Trophoblast cell (in vitro differentiated cells and primary cell): ENCODE measurements at regions not wholly inside any gene's neighbourhood (a gene's known extent, or its start where the extent isn't known, plus 50 kb on each side); places are given as distances from the start of the nearest gene placed in this dataset.

Experiments
- DNase-seq, 2 donors: peaks; one replicate each; pipeline ENCODE4 v3.0.0-alpha.2; 2016
- H2AFZ ChIP-seq: 2 replicates; pipeline ENCODE4 v1.6.1; 2013; ENCODE audit warnings: low read length, moderate library complexity, mild to moderate bottlenecking; ENCODE audit not compliant: insufficient read depth, poor library complexity
- H2AK5ac ChIP-seq: 2 replicates; pipeline ENCODE4 v1.6.1; 2013; ENCODE audit warnings: mild to moderate bottlenecking, low read length
- H2BK120ac ChIP-seq: 2 replicates; pipeline ENCODE4 v1.6.1; 2013; ENCODE audit warnings: low read length, mild to moderate bottlenecking, moderate library complexity; ENCODE audit not compliant: insufficient read depth, poor library complexity
- H2BK12ac ChIP-seq: 2 replicates; pipeline ENCODE4 v1.6.1; 2013; ENCODE audit warnings: mild to moderate bottlenecking, low read length, moderate library complexity
- H2BK5ac ChIP-seq: 2 replicates; pipeline ENCODE4 v1.6.1; 2013; ENCODE audit warnings: low read length, low read depth, moderate library complexity, mild to moderate bottlenecking; ENCODE audit not compliant: poor library complexity
- H3K14ac ChIP-seq: 2 replicates; pipeline ENCODE4 v1.6.1; 2013; ENCODE audit warnings: mild to moderate bottlenecking, low read length
- H3K18ac ChIP-seq: 2 replicates; pipeline ENCODE4 v1.6.1; 2013; ENCODE audit warnings: mild to moderate bottlenecking, low read length
- H3K23ac ChIP-seq: 2 replicates; pipeline ENCODE4 v1.6.1; 2013; ENCODE audit warnings: low read length
- H3K27ac ChIP-seq: 2 replicates; pipeline ENCODE4 v1.5.1; 2013; ENCODE audit warnings: low read depth, mild to moderate bottlenecking, inconsistent platforms, low read length, moderate library complexity
- H3K27me3 ChIP-seq: 2 replicates; pipeline ENCODE4 v1.6.1; 2013; ENCODE audit warnings: inconsistent platforms, mild to moderate bottlenecking, low read length, moderate library complexity; ENCODE audit not compliant: insufficient read depth
- H3K36me3 ChIP-seq, 2 experiments: 1 replicate in 1 of 2; 2 replicates in 1 of 2; pipeline ENCODE4 v1.6.1; 2013; ENCODE audit warnings: low read length in 2 of 2, mild to moderate bottlenecking in 2 of 2, moderate library complexity in 1 of 2; ENCODE audit not compliant: insufficient read depth in 2 of 2, control insufficient read depth in 1 of 2
- H3K4ac ChIP-seq: 2 replicates; pipeline ENCODE4 v1.6.1; 2013; ENCODE audit warnings: low read depth, mild to moderate bottlenecking, low read length, moderate library complexity
- H3K4me1 ChIP-seq, 2 experiments: 1 replicate in 1 of 2; 2 replicates in 1 of 2; pipeline ENCODE4 v1.6.1; 2013; ENCODE audit warnings: low read length in 2 of 2, mild to moderate bottlenecking in 2 of 2, moderate library complexity in 1 of 2; ENCODE audit not compliant: insufficient read depth in 2 of 2, control insufficient read depth in 1 of 2
- H3K4me2 ChIP-seq: 2 replicates; pipeline ENCODE4 v1.6.1; 2013; ENCODE audit warnings: inconsistent platforms, mild to moderate bottlenecking, low read length, moderate library complexity
- H3K4me3 ChIP-seq: 2 replicates; pipeline ENCODE4 v1.5.1; 2013; ENCODE audit warnings: mild to moderate bottlenecking, low read depth, low read length, inconsistent platforms
- H3K79me1 ChIP-seq: one replicate; pipeline ENCODE4 v1.6.1; 2013; ENCODE audit warnings: low read length
- H3K79me2 ChIP-seq: 2 replicates; pipeline ENCODE4 v1.6.1; 2013; ENCODE audit warnings: low read length, mild to moderate bottlenecking; ENCODE audit not compliant: control insufficient read depth, insufficient read depth, poor library complexity
- H3K9ac ChIP-seq: 2 replicates; pipeline ENCODE4 v1.6.1; 2013; ENCODE audit warnings: mild to moderate bottlenecking, low read length
- H3K9me3 ChIP-seq: 2 replicates; pipeline ENCODE4 v1.6.1; 2013; ENCODE audit warnings: low read depth, mild to moderate bottlenecking, control low read depth, inconsistent platforms, low read length; ENCODE audit not compliant: insufficient read depth
- H4K12ac ChIP-seq: 2 replicates; pipeline ENCODE4 v1.6.1; 2013; ENCODE audit warnings: low read depth, mild to moderate bottlenecking, low read length, moderate library complexity
- H4K8ac ChIP-seq: 2 replicates; pipeline ENCODE4 v1.6.1; 2013; ENCODE audit warnings: low read depth, mild to moderate bottlenecking, low read length, moderate library complexity
- H4K91ac ChIP-seq: one replicate; pipeline ENCODE4 v1.6.1; 2013; ENCODE audit warnings: low read depth, mild to moderate bottlenecking, low read length, moderate library complexity
- WGBS: extraction: QIAGEN DNeasy Blood & Tissue Kit; methylation state at CpG from one replicate; pipeline ENCODE4 v1.1.7; 2013; ENCODE audit warnings: missing lambda C conversion rate; ENCODE audit not compliant: insufficient read length, insufficient coverage; ENCODE audit errors: extremely low coverage; 5-methylcytosine and 5-hydroxymethylcytosine counted together

DNA sequence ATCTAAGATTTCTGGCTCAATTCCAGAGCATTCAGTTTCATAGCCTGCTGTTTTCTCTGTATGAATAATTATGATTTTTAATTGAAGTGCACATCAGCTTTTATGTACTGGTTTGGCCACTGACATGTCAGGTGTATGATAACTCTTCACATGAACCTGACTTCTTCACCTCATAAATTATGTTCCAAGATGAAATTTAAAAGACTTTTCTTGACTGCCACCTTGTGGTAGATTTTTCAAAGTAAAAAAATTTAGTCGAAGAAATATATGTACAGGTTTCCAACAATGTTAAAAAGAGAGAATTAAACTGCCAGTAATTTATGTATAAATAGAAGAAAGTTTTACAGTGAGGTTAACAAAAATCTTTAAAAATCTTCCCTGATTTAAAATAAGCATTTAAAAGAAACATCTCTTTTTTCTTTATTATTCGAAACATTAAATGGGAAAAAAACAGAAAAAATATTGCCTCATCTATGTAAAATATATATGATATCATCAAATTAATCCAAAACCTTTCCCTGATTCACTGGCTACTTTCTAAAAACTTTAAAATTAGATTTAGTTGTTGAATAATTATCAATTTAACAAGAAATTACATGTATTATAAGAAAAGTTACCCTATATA is 124.9 kb upstream of the ATXN7L3B start:
- no peaks in the 10 kb centered on the region for H3K4me1 ChIP-seq
- H3K79me1 ChIP-seq: no peaks in the 10 kb centered on the region
- WGBS: no CpG with 5 or more reads among the region's 2 CpGs
- no peak overlapping the region for H2AK5ac ChIP-seq
- H3K9me3 ChIP-seq: no peaks in the 10 kb centered on the region
- H3K23ac ChIP-seq: no peak overlapping the region
- no peak overlapping the region for H3K14ac ChIP-seq
- H3K4ac ChIP-seq: no peak overlapping the region
- no peak overlapping the region for H2BK12ac ChIP-seq
- H3K4me3 ChIP-seq: no peak overlapping the region
- DNase-seq: peak in 1 of 2 donors; percentile 75
- H3K27me3 ChIP-seq: no peaks in the 10 kb centered on the region
- H4K12ac ChIP-seq: no peak overlapping the region
- no peak overlapping the region for H3K4me2 ChIP-seq
- no peak overlapping the region for H2BK120ac ChIP-seq
- H4K91ac ChIP-seq: no peak overlapping the region
- no peaks in the 10 kb centered on the region for H3K79me2 ChIP-seq
- H2BK5ac ChIP-seq: no peak overlapping the region
- H3K9ac ChIP-seq: no peak overlapping the region
- H2AFZ ChIP-seq: no peak overlapping the region
- no peak overlapping the region for H3K27ac ChIP-seq
- H3K36me3 ChIP-seq: no peaks in the 10 kb centered on the region
- no peak overlapping the region for H3K18ac ChIP-seq
- no peak overlapping the region for H4K8ac ChIP-seq

DNA sequence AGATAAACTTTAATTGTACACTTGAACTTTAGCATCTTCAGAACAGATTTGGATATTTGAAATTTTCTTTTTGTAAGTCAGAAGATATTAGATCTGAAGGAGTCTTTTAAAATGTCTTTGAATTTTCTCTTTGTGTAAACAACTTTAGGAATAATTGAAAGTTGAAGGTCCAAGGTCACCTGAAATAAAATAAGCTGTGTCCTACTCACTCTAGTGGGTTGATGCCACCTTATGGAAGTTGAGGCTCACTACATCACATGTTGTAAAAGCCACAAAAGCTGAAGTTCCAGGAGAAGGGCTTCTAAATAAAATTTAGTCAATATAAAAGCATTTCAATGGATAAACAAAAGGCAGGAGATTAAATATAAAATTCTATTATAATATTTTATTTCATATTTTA is 122.0 kb upstream of the ATXN7L3B start:
- H2AK5ac ChIP-seq: no peak overlapping the region
- H3K27me3 ChIP-seq: no peaks in the 10 kb centered on the region
- H3K79me2 ChIP-seq: no peaks in the 10 kb centered on the region
- H4K8ac ChIP-seq: no peak overlapping the region
- no peak overlapping the region for H3K14ac ChIP-seq
- no peak overlapping the region for H2BK120ac ChIP-seq
- no peaks in the 10 kb centered on the region for H3K4me1 ChIP-seq
- H2AFZ ChIP-seq: no peak overlapping the region
- H3K36me3 ChIP-seq: no peaks in the 10 kb centered on the region
- no peak overlapping the region for H3K27ac ChIP-seq
- no peak overlapping the region for H3K23ac ChIP-seq
- H3K9me3 ChIP-seq: no peaks in the 10 kb centered on the region
- H2BK12ac ChIP-seq: no peak overlapping the region
- DNase-seq: peak in 1 of 2 donors; percentile 56
- no peak overlapping the region for H3K4me2 ChIP-seq
- H3K18ac ChIP-seq: no peak overlapping the region
- H3K4ac ChIP-seq: no peak overlapping the region
- no peak overlapping the region for H3K9ac ChIP-seq
- H2BK5ac ChIP-seq: no peak overlapping the region
- no peak overlapping the region for H3K4me3 ChIP-seq
- no peak overlapping the region for H4K91ac ChIP-seq
- no peak overlapping the region for H4K12ac ChIP-seq
- H3K79me1 ChIP-seq: no peaks in the 10 kb centered on the region

DNA sequence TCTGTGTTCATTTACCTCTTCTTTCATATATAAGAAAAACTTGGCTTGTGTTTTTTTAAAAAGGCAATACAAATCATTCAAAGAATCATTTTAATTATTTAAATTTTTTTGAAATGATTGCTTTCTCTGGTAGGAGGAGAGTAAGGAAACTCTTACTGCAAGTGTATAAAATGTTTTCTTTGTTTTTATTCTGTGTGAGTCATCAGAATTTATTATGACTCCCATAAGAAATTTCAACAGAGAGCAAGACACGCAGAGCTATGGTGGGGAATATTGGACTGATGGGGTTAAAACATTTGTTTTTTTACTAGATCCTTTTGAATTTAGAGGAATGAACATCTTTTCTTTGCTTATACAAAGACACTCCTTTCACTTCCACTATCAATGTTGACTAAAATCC is 119.1 kb upstream of the ATXN7L3B start:
- no peak overlapping the region for H3K4me2 ChIP-seq
- no peak overlapping the region for H2AK5ac ChIP-seq
- H4K8ac ChIP-seq: no peak overlapping the region
- H3K4ac ChIP-seq: no peak overlapping the region
- H4K91ac ChIP-seq: no peak overlapping the region
- H3K18ac ChIP-seq: no peak overlapping the region
- no peak overlapping the region for H2AFZ ChIP-seq
- no peak overlapping the region for H3K23ac ChIP-seq
- no peak overlapping the region for H3K4me3 ChIP-seq
- H2BK5ac ChIP-seq: no peak overlapping the region
- DNase-seq: no peak
- no peak overlapping the region for H2BK120ac ChIP-seq
- no peaks in the 10 kb centered on the region for H3K79me1 ChIP-seq
- no peaks in the 10 kb centered on the region for H3K79me2 ChIP-seq
- no peak overlapping the region for H4K12ac ChIP-seq
- H3K9me3 ChIP-seq: no peaks in the 10 kb centered on the region
- H3K27me3 ChIP-seq: no peaks in the 10 kb centered on the region
- no peak overlapping the region for H2BK12ac ChIP-seq
- H3K27ac ChIP-seq: no peak overlapping the region
- H3K14ac ChIP-seq: no peak overlapping the region
- H3K9ac ChIP-seq: no peak overlapping the region
- H3K36me3 ChIP-seq: no peaks in the 10 kb centered on the region
- no CpG with 5 or more reads among the region's 1 CpG for WGBS
- H3K4me1 ChIP-seq: no peaks in the 10 kb centered on the region

DNA sequence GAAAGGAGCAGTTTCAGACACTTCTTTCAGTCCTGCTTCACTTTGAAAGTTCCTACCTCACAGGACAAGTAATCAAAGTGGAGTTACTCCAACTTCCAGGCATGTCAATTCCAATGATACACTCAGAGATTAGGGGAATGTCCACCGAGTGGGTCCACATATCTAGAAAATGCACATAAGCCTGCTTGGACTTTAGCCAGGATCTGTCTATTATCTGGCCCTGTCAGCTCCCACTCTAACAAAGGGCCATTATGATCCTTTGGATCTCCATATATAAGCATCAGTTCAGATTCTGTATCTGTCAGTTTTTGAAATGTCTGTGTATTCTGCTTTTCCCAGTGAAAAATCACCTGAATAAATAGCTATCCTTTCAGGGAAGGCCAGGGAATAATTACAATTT is 112.9 kb upstream of the ATXN7L3B start:
- Histone ChIP-seq H3K14ac (no peak overlapping the region), H3K4me1 (no peaks in the 10 kb centered on the region), H3K27me3 (no peaks in the 10 kb centered on the region), H3K9ac (no peak overlapping the region), H2BK120ac (no peak overlapping the region), H3K36me3 (no peaks in the 10 kb centered on the region), H3K23ac (no peak overlapping the region), H2BK5ac (no peak overlapping the region), H4K8ac (no peak overlapping the region), H3K4ac (no peak overlapping the region), H2AFZ (no peak overlapping the region), H3K79me1 (no peaks in the 10 kb centered on the region), H2BK12ac (no peak overlapping the region), H3K79me2 (no peaks in the 10 kb centered on the region), H3K9me3 (no peaks in the 10 kb centered on the region), H2AK5ac (no peak overlapping the region), H3K18ac (no peak overlapping the region), H4K12ac (no peak overlapping the region), H3K4me2 (no peak overlapping the region), H3K27ac (no peak overlapping the region), H3K4me3 (no peak overlapping the region), H4K91ac (no peak overlapping the region)
- no peak for DNase-seq
- WGBS: no CpG with 5 or more reads among the region's 1 CpG
